H9 (cell line): ENCODE measurements at regions not wholly inside any gene's neighbourhood (a gene's known extent, or its start where the extent isn't known, plus 50 kb on each side); places are given as distances from the start of the nearest gene placed in this dataset.

Experiments
- DNase-seq: peaks from one replicate; pipeline ENCODE4 v3.0.0-alpha.2; 2017
- H2AFZ ChIP-seq: one replicate; pipeline ENCODE4 v1.6.1; 2013; ENCODE audit warnings: mild to moderate bottlenecking, low read length, control low read depth, moderate library complexity
- H2AK5ac ChIP-seq: 2 replicates; pipeline ENCODE4 v1.6.1; 2013; ENCODE audit warnings: low read length, control low read depth, mixed read lengths; ENCODE audit not compliant: insufficient read length
- H2BK120ac ChIP-seq: one replicate; pipeline ENCODE4 v1.6.1; 2013; ENCODE audit warnings: low read depth, mild to moderate bottlenecking, low read length, control low read depth, inconsistent platforms; ENCODE audit not compliant: poor library complexity, severe bottlenecking
- H2BK12ac ChIP-seq: 2 replicates; pipeline ENCODE4 v1.6.1; 2013; ENCODE audit warnings: low read length, control low read depth, mixed read lengths, low read depth; ENCODE audit not compliant: insufficient read length
- H2BK15ac ChIP-seq: 2 replicates; pipeline ENCODE4 v1.6.1; 2013; ENCODE audit warnings: low read depth, low read length, control low read depth
- H2BK20ac ChIP-seq: one replicate; pipeline ENCODE4 v1.6.1; 2013; ENCODE audit warnings: low read depth, mild to moderate bottlenecking, low read length, control low read depth, inconsistent platforms; ENCODE audit not compliant: poor library complexity, severe bottlenecking
- H2BK5ac ChIP-seq: 2 replicates; pipeline ENCODE4 v1.6.1; 2013; ENCODE audit warnings: low read length, control low read depth, mixed read lengths; ENCODE audit not compliant: insufficient read length
- H3K14ac ChIP-seq: 2 replicates; pipeline ENCODE4 v1.6.1; 2013; ENCODE audit warnings: low read length, control low read depth; ENCODE audit not compliant: insufficient read depth
- H3K18ac ChIP-seq: 2 replicates; pipeline ENCODE4 v1.6.1; 2013; ENCODE audit warnings: low read depth, mild to moderate bottlenecking, mixed read lengths, low read length, control low read depth; ENCODE audit not compliant: insufficient read length
- H3K23ac ChIP-seq: 2 replicates; pipeline ENCODE4 v1.6.1; 2013; ENCODE audit warnings: low read length, control low read depth, mixed read lengths, low read depth; ENCODE audit not compliant: insufficient read length
- H3K23me2 ChIP-seq: 2 replicates; pipeline ENCODE4 v1.6.1; 2013; ENCODE audit warnings: low read depth, mild to moderate bottlenecking, mixed read lengths, low read length, control low read depth; ENCODE audit not compliant: insufficient read length, poor library complexity, severe bottlenecking
- H3K27ac ChIP-seq: 2 replicates; pipeline ENCODE4 v1.5.1; 2013; ENCODE audit warnings: low read length, control low read depth, mixed read lengths, low read depth; ENCODE audit not compliant: insufficient read length
- H3K27me3 ChIP-seq: 2 replicates; pipeline ENCODE4 v1.6.1; 2013; ENCODE audit warnings: low read length, control low read depth, inconsistent platforms; ENCODE audit not compliant: insufficient read depth
- H3K4ac ChIP-seq: 2 replicates; pipeline ENCODE4 v1.6.1; 2013; ENCODE audit warnings: low read depth, mild to moderate bottlenecking, control low read depth, inconsistent platforms, low read length, moderate library complexity
- H3K4me1 ChIP-seq: 2 replicates; pipeline ENCODE4 v1.6.1; 2013; ENCODE audit warnings: low read length, control low read depth, inconsistent platforms; ENCODE audit not compliant: insufficient read depth
- H3K4me2 ChIP-seq: 2 replicates; pipeline ENCODE4 v1.6.1; 2013; ENCODE audit warnings: low read length, control low read depth, mixed read lengths; ENCODE audit not compliant: insufficient read length, insufficient read depth
- H3K56ac ChIP-seq: 2 replicates; pipeline ENCODE4 v1.6.1; 2013; ENCODE audit warnings: low read depth, mild to moderate bottlenecking, mixed read lengths, low read length, control low read depth; ENCODE audit not compliant: insufficient read length
- H3K79me1 ChIP-seq: 2 replicates; pipeline ENCODE4 v1.6.1; 2013; ENCODE audit warnings: low read depth, mild to moderate bottlenecking, moderate library complexity, low read length, control low read depth, inconsistent platforms; ENCODE audit not compliant: insufficient read depth, poor library complexity, severe bottlenecking
- H3K79me2 ChIP-seq: 2 replicates; pipeline ENCODE4 v1.6.1; 2013; ENCODE audit warnings: low read length, control low read depth, inconsistent platforms; ENCODE audit not compliant: insufficient read depth
- H3K9ac ChIP-seq: 2 replicates; pipeline ENCODE4 v1.6.1; 2013; ENCODE audit warnings: low read length, control low read depth, mixed read lengths; ENCODE audit not compliant: insufficient read length; ENCODE audit errors: extremely low read depth
- H3K9me3 ChIP-seq: one replicate; pipeline ENCODE4 v1.6.1; 2013; ENCODE audit warnings: low read depth, low read length, inconsistent platforms; ENCODE audit not compliant: control insufficient read depth
- H3T11ph ChIP-seq: one replicate; pipeline ENCODE4 v1.6.1; 2013; ENCODE audit warnings: mild to moderate bottlenecking, low read length, control low read depth, inconsistent platforms
- H4K20me1 ChIP-seq: one replicate; pipeline ENCODE4 v1.6.1; 2013; ENCODE audit not compliant: control insufficient read depth, insufficient read length, insufficient read depth
- H4K5ac ChIP-seq: 2 replicates; pipeline ENCODE4 v1.6.1; 2013; ENCODE audit warnings: low read depth, mild to moderate bottlenecking, mixed read lengths, low read length, control low read depth; ENCODE audit not compliant: insufficient read length
- H4K8ac ChIP-seq: replicated peaks from 2 replicates; pipeline ENCODE4 v1.6.1; 2013; ENCODE audit warnings: low read length, control low read depth, mixed read lengths, low read depth; ENCODE audit not compliant: insufficient read length
- H4K91ac ChIP-seq: 2 replicates; pipeline ENCODE4 v1.6.1; 2013; ENCODE audit warnings: low read depth, mild to moderate bottlenecking, moderate library complexity, mixed read lengths, low read length, control low read depth; ENCODE audit not compliant: insufficient read length
- H3K27ac Mint-ChIP-seq, 3 experiments: 2 replicates in 2 of 3; 3 replicates in 1 of 3; pipeline ENCODE4 v1.8.0; 2020 to 2021; ENCODE audit warnings: mixed read lengths in 3 of 3, mild to moderate bottlenecking in 1 of 3, moderate library complexity in 1 of 3
- H3K27me3 Mint-ChIP-seq: 2 replicates; pipeline ENCODE4 v1.8.0; 2021; ENCODE audit warnings: low read depth, mild to moderate bottlenecking, moderate library complexity, mixed read lengths
- H3K36me3 Mint-ChIP-seq, 3 experiments: 2 replicates in 2 of 3; 3 replicates in 1 of 3; pipeline ENCODE4 v1.8.0; 2020 to 2021; ENCODE audit warnings: low read depth in 3 of 3, mixed read lengths in 3 of 3; ENCODE audit not compliant: insufficient read depth in 1 of 3
- H3K4me1 Mint-ChIP-seq, 2 experiments: 2 replicates each; pipeline ENCODE4 v1.8.0; 2020; ENCODE audit warnings: mixed read lengths in 2 of 2
- H3K4me3 Mint-ChIP-seq, 2 experiments: 2 replicates in 1 of 2; 3 replicates in 1 of 2; pipeline ENCODE4 v1.8.0; 2020 to 2021; ENCODE audit warnings: mild to moderate bottlenecking in 2 of 2, mixed read lengths in 2 of 2, moderate library complexity in 1 of 2
- H3K9me3 Mint-ChIP-seq, 2 experiments: 2 replicates in 1 of 2; 3 replicates in 1 of 2; pipeline ENCODE4 v1.8.0; 2020; ENCODE audit warnings: mild to moderate bottlenecking in 2 of 2, mixed read lengths in 2 of 2, moderate library complexity in 1 of 2
- CTCF ChIP-seq: fragments of 200-600 bp; sonication (generic); conservative IDR thresholded peaks from 3 replicates; pipeline ENCODE4 v1.8.0; 2021; ENCODE audit warnings: antibody characterized with exemption, mild to moderate bottlenecking
- WGBS: extraction: QIAGEN DNeasy Blood & Tissue Kit; methylation state at CpG from one replicate; pipeline ENCODE4 v1.1.7; 2013; ENCODE audit warnings: missing lambda C conversion rate, low lambda C conversion rate, mixed read lengths; ENCODE audit not compliant: insufficient read length; ENCODE audit errors: extremely low coverage; 5-methylcytosine and 5-hydroxymethylcytosine counted together

GRCh38 chr20:52577696-52578095, 386.1 kb upstream of the ZFP64 start:
- no peak overlapping the region for H2BK20ac ChIP-seq
- Mint-ChIP-seq H3K9me3 (peaks cover 10 to 14% of the 10 kb centered on the region in 2 experiments), H3K27me3 (no peaks in the 10 kb centered on the region; the same call in 1 of the 2 replicates), H3K4me3 (no peak overlapping the region), H3K4me1 (peaks cover under 1 to 2% of the 10 kb centered on the region in 2 experiments; a peak in 2 of 4 replicates), H3K36me3 (peaks cover 0 to 10% (median 4%) of the 10 kb centered on the region in 3 experiments; a peak in 6 of 7 replicates), H3K27ac (no peak overlapping the region)
- H3K79me1 ChIP-seq = no peaks in the 10 kb centered on the region
- H4K5ac ChIP-seq = no peak overlapping the region
- H3T11ph ChIP-seq = no peak overlapping the region
- H3K4me1 ChIP-seq = no peaks in the 10 kb centered on the region
- H3K9me3 ChIP-seq = no peaks in the 10 kb centered on the region
- no peak overlapping the region for H2BK120ac ChIP-seq
- no peak overlapping the region for H2BK15ac ChIP-seq
- no peak overlapping the region for H3K4ac ChIP-seq
- no peak overlapping the region for H3K9ac ChIP-seq
- no peak overlapping the region for H3K18ac ChIP-seq
- no peak overlapping the region for H3K56ac ChIP-seq
- H4K20me1 ChIP-seq = no peaks in the 10 kb centered on the region
- TF ChIP-seq CTCF = no peak
- no peak overlapping the region for H2BK5ac ChIP-seq
- no peaks in the 10 kb centered on the region for H3K79me2 ChIP-seq
- no peak overlapping the region for H2BK12ac ChIP-seq
- no peak overlapping the region for H2AFZ ChIP-seq
- WGBS = no CpG with 5 or more reads among the region's 3 CpGs
- no peak overlapping the region for H4K8ac ChIP-seq
- no peaks in the 10 kb centered on the region for H3K23me2 ChIP-seq
- no peak overlapping the region for H3K4me2 ChIP-seq
- no peak overlapping the region for H3K23ac ChIP-seq
- DNase-seq = no peak
- H4K91ac ChIP-seq = no peak overlapping the region
- H3K27me3 ChIP-seq = no peaks in the 10 kb centered on the region
- no peak overlapping the region for H3K14ac ChIP-seq
- H3K27ac ChIP-seq = no peak overlapping the region
- H2AK5ac ChIP-seq = no peak overlapping the region
